ENCODE measurements at regions not wholly inside any gene's neighbourhood (a gene's known extent, or its start where the extent isn't known, plus 50 kb on each side); places are given as distances from the start of the nearest gene placed in this dataset.

DNA sequence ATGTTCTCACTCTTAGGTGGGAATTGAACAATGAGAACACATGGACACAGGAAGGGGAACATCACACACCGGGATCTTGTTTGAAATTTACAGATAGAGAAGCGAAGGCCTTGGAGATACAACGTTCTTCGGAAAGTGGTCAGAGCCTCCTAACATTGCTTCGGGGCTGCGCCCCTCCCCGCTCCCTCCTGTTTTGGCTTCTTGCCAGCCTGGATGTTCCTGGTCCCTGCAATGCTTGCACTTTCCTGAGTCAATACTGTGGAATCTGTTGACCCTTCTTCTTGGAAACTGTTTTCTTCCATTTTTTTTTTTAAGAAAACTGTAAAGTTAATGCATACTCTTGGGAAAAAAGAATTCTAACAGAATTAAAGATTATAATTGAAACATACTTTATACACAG, 360.8 kb downstream of the SOCS6 start:
- TF ChIP-seq, protein P1, sequence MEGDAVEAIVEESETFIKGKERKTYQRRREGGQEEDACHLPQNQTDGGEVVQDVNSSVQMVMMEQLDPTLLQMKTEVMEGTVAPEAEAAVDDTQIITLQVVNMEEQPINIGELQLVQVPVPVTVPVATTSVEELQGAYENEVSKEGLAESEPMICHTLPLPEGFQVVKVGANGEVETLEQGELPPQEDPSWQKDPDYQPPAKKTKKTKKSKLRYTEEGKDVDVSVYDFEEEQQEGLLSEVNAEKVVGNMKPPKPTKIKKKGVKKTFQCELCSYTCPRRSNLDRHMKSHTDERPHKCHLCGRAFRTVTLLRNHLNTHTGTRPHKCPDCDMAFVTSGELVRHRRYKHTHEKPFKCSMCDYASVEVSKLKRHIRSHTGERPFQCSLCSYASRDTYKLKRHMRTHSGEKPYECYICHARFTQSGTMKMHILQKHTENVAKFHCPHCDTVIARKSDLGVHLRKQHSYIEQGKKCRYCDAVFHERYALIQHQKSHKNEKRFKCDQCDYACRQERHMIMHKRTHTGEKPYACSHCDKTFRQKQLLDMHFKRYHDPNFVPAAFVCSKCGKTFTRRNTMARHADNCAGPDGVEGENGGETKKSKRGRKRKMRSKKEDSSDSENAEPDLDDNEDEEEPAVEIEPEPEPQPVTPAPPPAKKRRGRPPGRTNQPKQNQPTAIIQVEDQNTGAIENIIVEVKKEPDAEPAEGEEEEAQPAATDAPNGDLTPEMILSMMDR (IDR thresholded peaks at IDR 0.05; ENCODE audit: insufficient read depth, low read depth, low read length, missing control alignments) = no peak
- DNase-seq (ENCODE audit: low read depth) = no peak
- no peak overlapping the region for H3K4me3 ChIP-seq (ENCODE audit: low read depth, low read length)

DNA sequence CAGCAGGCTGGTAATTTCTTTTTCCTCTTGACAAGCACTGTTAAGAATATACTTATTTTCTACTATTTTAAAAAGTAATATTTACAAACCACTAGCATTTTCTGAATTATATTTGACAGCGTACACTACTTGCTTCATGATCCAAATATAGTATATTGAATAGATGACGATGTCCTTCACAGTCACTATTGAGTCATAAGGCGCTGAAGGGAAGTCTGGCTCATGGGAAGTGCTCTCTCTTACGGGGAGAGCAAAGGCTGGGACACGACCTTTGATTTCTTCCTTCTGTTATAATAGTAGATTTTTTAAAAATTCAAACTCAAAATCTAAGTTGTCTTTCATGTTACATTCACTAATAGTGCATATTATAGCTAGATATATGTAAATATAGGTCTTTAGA, 357.1 kb downstream of the SOCS6 start:
- no peak overlapping the region for H3K4me3 ChIP-seq (ENCODE audit: low read depth, low read length)
- TF ChIP-seq, protein P1 (IDR thresholded peaks at IDR 0.05; ENCODE audit: insufficient read depth, low read depth, low read length, missing control alignments) = no peak
- no peak for DNase-seq (ENCODE audit: low read depth)

DNA sequence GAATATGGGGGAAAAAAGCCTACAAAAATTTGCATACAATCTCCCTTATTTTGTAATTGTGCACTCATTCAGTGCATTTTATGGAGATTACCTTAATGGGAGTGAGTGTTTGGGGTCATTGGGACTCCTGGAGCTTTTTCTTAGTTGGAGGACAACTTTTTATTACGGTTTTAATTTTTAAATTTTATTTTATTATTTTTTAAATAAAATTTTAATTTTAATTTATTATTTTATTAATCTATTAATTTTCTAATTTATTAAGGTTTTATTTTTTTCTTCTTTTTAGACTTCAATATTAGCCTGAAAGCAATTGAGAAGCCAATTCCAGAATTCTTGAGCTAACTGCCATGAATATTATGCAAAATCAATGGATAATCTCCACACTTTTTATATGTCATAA, 355.0 kb downstream of the SOCS6 start:
- TF ChIP-seq, protein P1 (IDR thresholded peaks at IDR 0.05; ENCODE audit: insufficient read depth, low read depth, low read length, missing control alignments) = no peak
- DNase-seq (ENCODE audit: low read depth) = no peak
- no peak overlapping the region for H3K4me3 ChIP-seq (ENCODE audit: low read depth, low read length)

DNA sequence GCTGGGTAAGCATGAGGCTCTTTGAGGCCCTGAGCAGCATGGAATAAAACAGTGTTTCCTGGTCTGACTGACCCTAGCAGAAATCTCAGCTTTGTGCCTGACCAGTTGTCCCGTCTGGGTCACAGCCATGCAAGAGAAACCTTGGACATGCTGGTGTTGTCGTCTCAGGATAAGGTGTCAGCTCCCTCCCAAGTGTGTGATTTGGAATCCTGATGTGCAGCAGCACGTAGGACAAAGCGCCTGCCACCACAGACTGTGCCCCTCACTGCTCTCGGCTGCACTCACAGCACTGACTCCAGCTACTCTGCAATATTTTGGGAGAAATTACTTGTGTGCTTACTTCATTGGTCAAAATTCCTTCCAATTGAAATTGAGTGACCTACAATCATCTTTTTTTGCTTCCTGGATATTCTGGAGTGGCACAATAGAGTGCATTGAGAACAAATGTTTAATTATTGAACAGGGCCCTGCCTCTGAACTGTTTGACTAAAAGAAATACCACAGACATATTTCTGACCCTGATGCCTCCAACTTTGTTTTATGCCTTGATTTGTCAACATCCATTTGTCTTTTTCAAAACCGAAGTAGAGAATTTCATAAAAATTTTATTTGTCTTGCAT, 352.4 kb downstream of the SOCS6 start:
- TF ChIP-seq, protein P1 (IDR thresholded peaks at IDR 0.05; ENCODE audit: insufficient read depth, low read depth, low read length, missing control alignments) = no peak
- H3K4me3 ChIP-seq (ENCODE audit: low read depth, low read length) = no peak overlapping the region
- DNase-seq (ENCODE audit: low read depth) = no peak

DNA sequence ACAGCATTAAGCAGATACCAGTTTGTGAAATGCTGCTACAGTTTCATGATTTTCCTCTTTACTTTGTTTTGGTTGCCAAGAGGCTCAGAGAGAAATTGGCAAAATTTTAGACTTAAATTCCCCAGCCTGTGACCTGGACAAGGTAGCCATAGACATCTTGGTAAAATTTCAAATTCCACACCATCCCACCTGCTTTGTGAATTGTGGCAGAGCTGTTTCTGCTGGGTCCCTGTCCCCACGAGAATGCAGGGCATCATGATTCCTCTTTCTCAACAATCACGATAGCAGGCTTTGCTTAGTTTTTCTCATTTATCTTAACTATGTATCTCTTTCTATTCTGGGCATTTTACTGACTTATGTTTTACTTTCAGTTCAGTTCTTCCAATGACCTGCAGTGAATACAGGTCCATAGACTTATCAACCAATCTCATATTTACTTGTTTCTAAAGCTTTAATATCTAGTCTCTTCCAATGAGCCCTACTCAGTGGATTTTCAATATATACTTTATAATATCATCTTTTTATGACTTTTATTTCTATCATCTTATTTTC, 351.6 kb downstream of the SOCS6 start:
- no peak overlapping the region for H3K4me3 ChIP-seq (ENCODE audit: low read depth, low read length)
- TF ChIP-seq, protein P1 (IDR thresholded peaks at IDR 0.05; ENCODE audit: insufficient read depth, low read depth, low read length, missing control alignments) = no peak
- DNase-seq (ENCODE audit: low read depth) = no peak

DNA sequence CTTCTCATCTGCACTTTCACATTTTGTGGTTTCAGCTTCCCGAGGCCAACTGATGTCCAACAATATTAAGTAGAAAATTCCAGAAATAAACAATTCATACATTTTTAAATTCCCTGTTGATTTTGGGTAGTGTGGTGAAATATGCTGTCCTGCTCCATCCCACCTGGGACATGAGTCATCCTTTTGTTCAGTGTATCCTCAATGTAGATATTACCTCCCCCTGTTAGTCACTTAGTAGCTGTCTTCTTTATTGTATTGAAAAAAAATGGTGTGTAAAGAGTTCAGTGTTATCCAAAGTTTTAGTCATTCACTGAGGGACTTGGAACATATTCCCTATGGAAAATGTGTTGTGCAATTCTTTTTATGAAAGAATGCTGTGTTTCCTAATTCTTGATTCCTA, 348.1 kb downstream of the SOCS6 start:
- no peak for DNase-seq (ENCODE audit: low read depth)
- TF ChIP-seq, protein P1 (IDR thresholded peaks at IDR 0.05; ENCODE audit: insufficient read depth, low read depth, low read length, missing control alignments) = no peak
- no peak overlapping the region for H3K4me3 ChIP-seq (ENCODE audit: low read depth, low read length)

Measured in GM12865 (cell line).